ENCODE measurements at regions not wholly inside any gene's neighbourhood (a gene's known extent, or its start where the extent isn't known, plus 50 kb on each side); places are given as distances from the start of the nearest gene placed in this dataset.

DNA sequence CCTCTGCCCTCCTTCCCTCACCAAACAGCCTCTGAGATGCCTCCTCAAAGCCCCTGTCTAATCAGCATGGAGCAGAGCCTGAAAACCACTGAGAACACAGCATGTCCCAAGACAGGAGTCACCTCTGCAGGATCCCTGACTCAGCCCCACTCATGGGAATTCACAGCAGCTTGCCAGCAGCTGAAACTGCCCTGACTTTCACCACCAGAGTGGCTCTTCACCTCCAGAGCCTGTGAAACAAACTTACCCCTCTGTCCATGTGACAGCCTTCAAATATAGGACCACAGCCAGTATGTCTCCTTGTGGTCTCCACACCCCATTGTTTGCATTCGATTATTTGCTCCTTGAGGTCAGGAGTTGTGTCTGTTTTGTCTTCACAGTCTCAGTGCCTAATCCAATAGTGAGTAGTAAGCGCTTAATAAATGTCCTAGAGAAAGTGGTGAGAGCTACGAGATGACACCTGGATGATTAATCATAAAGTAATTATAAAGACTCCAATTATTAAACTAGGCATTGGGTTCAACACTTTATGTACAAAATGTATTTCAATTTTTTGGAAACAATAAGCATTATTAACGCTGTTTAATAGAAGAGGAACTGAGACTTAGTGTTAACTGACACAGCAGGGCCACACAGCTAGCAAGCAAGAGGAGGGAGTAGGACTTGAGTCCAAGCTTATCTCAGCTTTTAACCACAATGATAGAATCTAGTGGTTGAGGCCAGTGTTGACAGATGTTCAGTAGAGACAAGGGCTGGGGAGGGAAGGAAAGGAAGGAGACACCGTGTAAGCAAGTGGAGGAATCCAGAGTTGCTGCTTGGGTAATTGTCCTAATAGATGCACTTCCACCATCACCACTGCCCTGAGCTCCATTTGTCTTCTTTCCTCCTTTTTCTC is 358.7 kb upstream of the TNP1 start:
- peak; percentile 96 for DNase-seq

DNA sequence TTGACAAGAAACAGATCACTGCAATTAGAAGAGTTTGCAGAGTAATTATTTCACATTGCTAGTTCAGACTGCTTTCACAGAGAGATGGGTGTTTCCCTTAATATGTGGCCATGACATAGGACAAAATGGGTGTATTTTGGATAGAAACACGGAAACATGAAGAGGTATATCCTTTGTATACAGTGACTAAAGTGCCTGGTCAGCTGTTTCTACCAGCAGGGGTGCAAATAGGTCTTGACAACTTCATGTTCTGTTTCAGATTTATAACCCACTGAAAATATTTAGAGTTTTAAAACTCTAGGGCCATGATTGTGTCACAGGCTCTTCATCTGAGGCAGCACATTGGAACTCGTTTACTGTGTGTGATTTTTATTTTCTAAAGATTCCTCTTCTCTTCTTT is 357.1 kb upstream of the TNP1 start:
- no peak for DNase-seq

DNA sequence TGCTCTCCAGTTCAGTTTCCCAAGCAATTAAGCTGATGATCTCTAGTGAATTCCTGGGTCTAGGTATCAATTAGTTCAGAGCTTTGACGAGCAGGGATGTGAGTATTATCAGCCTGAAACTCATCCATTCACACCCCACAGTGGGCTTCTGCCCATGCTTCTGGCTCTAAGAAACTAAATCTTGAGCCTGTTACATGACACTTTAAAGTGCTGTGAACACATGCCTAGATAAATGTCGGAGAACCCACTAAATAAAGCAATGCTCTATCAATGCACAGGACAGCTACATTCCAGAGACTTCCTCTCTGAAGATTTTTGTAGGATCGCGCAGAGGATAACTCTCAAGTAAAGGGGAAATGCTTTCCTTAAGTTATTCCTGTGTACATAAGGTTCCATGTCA is 356.5 kb upstream of the TNP1 start:
- no peak for DNase-seq

DNA sequence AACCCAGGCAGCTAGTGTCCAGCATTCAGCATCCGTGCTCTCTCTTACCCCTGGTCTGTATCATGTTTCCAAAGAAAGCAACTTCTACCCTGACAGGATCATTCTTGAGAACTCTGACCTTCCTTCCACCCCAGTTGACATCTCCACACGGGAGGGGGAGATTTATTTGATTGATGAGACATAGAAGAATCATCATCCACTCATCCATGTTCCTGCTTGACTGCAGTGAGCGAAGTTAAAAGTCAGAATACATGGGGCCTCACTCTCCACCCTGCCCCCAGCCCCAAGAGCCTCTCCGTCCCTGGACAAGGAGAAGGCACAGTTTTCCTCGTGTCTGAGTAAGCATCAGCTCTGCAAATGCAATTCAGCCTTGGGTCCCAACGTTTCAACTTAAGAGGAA is 356.0 kb upstream of the TNP1 start:
- no peak for DNase-seq

DNA sequence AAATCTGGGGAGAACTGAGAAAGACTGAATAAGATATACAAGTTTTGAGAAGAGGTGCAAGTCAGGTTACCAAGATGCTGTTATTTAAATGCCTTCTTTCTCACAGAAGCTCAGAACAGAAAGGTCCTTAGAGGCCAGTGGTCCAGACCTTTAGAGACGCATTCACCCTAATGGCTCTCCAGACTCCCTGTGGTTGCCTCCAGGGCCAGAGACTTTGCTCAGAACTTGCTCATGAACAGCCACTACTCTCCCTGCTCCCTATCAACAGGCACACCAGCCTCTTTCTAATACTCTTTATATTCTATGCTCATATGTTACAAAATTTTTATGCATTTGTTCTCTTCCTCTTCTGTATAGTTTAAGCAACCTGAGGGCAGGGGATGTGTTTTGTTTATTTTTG is 349.0 kb upstream of the TNP1 start:
- no peak for DNase-seq

DNA sequence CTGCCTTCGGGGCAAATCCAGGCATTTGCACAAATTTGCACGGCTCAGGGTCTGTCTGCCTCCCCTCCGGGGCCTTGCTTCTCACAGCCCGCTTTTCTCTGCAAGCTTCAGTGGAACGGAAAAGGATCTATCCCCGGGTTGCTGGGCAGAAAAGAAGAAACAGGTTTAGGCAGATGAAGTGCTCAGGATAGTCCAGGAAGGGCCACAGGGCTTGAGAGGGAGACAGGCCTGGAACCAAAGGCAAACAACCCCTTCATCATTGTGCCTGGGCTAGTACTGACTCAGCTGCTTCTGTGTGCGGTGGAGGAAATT is 347.8 kb upstream of the TNP1 start:
- DNase-seq = no peak

DNA sequence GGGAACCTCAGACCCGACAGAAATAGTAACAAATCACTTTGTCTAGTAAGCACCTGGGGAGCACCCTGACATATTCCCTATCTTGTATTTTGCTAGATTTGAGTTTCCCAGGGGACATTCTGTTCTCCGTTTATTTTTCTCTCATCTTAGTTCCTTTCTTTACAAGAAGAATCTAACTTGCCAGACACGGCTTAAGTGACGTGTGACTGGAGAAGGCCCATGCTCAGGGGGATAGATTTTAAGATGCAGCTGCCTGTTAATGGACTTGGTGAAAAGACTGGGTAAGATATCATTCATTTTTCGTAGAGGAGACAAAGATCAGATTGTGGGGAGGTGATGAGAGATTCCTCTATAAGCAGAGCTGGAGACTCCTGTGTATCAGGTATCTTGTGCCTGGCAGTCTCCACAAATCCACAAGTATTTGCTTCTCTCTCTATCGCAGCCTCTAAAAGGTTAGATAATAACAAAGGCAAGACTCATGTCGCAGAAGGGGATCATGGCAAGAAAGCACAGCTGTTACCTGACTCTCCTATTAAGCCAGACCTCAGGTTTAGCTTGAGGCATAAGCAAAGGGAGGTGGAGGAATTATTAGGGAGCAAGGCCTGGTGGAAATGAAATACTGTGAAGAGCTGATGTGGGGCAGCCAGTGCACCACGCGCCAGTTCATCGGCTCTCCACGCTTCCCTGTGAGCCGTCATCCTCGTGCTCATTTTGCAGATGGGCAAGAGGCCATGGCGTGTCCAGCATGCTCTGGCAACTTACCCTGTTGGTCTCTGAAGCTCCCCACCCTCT is 347.2 kb upstream of the TNP1 start:
- no peak for DNase-seq

DNA sequence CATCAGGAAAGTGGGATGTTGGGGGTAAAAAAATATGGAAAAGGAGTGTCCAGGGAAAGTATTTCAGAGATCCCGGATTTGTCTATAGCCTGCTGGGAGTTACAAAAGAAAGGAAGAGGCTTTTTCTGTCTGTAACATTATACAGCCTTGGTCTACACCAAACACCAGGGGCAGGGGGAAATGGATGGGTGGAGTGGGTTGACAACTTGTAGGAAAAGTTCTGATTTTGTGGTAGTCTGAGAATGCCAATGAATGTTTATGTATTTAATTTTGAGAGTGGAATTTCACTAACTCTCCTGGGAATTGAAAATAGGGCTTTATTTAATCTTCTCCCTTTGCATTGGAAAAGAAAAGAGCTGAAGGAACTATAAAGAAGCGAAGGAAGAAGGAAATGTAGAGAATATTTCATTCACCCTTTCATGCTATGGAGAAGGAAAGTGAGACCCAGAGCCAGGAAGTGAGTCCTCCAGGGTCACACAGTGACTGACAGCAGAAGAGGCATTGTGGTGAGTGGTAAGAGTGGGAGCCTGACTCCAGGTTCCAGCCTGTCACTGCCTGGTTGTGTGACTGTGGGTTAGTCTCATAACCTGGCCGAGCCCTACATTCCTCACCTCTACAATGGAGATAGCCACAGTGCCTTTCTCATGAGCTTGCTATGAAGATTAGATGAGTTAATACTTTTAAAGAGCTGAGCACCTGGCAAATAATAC is 346.3 kb upstream of the TNP1 start:
- DNase-seq = no peak

DNA sequence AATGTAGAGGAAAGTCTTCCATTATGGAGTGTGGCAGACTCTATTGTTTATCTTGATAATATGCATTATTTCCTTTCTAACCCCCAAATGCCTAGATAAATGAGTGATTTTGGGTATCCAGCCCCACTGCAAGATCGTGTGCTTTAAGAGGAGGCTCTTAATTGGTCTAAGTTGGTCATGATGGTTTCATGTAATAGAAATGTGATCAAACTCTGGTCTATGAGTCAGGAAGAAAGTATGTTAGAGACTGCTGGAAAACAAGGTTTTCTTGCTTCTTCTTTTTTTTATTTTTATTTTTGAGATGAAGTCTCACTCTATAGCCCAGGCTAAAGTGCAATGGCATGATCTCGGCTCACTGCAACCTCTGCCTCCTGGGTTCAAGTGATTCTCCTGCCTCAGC is 344.5 kb upstream of the TNP1 start:
- DNase-seq = no peak

DNA sequence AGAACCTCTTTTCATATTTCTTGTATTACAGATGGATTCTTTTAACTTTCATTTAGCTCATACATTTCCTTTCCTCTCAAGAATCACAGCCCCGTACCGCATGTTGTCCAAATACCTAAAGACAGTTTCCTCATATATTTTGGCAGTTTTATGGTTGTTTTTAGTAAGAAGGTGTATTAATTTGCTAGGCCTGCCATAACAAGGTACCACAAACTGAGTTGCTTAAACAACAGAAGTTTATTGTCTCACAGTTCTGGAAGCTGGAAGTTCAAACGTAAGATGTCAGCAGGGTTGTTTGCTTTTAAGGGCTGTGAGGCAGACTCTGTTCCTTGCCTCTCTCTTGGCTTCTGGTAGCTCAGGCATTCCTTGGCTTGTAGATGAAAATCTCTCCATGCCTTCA is 343.2 kb upstream of the TNP1 start:
- DNase-seq = no peak

DNA sequence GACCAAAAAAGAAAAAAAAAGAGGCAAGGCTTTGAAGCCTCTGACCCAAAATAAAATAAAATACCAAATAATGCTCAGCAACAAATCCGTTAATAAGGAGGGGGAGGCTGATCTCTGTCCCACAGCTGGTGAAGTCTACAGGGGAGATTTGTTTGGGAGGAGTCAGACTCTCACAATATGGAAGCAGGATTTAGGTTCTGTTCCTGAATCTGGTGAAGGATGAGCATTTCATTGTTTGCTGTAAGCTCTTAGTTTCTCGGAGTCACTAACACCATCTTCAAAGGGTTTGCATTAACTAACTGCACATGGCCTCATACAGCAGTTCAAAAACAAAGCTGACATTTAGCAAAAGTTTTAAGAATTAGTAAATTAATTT is 339.4 kb upstream of the TNP1 start:
- no peak for DNase-seq

DNA sequence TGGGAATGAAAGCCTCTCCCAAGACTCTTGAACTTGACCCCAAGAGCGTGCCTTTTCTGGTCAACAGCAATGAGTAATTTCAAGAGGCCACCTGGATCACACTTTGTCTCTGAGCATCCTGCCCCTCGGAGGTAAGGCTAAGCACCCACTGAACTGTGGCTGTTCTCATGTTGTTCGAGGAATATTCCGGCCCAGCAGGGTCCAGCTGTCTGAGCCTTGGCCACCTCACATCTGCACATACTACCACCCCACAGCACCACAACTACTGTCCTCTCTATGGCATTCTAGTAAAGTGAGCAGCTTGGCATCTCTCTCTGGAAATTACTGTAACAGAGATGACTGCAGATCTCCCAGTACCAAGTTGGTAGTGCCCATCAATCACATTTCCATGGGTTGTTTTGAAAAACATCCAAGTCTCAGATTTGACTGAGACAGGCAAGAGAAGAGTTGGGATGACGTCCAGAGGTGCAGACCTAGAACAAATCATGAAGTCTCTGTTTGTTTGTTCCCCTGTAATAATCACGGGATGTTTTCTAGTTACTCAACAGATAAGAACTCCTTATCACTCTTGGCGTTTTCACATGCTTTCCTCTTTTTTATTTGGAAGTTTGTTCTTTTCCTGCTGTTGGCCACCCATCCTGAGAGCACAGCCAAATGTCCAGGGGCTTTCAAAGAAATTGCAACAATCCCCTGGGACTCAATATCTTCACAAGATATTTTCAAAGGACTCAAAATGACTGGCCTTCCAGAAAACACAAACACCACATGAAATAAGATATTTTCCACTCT is 336.0 kb upstream of the TNP1 start:
- DNase-seq = no peak

DNA sequence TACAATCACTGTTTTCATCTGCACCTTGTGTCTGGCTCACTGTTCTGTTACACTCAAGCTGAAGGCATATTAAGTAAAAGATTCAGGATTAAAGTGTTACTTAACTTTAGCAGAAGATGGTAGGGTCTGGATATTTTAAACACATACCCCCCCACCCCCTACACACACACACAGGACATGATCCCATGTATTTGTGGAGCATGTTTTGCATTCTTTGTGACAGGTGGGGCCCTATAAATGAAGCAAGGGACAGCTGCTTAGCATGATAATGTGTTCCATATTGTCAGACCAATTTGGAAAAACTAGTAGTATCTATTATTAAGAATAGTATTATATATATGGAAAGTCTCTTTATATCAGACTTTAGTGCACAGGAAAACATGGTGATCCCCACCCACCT is 335.2 kb upstream of the TNP1 start:
- no peak for DNase-seq

DNA sequence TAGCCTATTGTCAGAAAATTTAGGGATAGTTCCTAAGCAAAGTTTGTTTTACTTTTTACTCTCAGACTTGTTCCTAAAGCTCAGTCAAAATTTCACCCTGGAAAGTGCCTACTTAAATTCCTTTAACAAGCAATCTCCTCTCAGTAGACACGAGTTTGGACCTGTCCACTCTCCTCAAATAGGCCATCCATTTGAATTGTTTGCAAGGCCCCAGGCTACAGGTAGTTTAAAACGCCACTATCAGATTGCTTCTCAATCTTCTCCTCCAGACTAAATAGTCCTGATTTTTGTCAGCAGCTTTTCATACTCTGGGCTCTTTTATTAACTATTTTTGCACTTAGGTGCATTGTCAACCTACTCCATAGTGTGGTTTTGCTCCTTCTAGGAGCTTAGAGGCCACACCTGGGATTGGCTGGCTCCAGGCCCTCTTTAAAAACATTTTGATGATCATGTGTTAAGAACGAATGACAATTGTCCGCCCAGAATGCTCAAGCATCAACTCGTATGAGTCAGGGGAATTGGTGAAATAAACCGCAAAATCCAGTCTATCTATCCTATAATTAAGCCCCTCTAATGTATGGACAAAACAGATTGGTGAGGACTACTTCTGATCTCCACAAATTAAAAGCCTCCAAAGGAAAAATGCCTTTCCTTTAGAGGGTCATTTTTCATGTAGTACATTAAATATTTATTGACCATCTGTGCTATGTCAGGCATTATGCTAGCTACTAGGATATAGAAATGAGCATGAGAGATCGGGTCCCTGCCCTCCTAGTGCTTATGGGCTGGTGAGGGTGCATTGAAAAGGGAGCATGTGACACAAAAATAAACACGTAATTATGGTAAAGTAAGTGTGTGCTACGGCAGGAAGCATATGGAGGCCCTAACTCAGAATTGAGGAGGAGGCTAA is 333.8 kb upstream of the TNP1 start:
- DNase-seq = no peak

DNA sequence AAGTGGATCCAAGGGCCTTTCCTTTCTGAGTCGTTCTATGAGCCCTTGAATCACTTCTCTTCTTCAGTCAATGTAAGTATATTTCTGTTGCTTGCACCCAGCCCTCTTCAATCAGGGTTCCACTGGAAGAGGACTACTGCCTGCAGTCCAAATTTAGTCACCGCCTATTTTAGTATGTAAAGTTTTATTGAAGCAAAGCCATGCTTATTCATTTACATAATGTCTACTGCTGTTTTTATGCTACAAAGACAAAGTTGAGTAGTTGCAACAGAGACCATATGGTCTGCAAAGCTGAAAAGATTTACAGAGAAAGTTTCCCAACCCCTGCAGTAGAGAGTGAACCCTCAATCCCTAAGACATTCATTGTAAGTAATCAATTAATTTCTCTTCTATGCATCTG is 332.5 kb upstream of the TNP1 start:
- no peak for DNase-seq

DNA sequence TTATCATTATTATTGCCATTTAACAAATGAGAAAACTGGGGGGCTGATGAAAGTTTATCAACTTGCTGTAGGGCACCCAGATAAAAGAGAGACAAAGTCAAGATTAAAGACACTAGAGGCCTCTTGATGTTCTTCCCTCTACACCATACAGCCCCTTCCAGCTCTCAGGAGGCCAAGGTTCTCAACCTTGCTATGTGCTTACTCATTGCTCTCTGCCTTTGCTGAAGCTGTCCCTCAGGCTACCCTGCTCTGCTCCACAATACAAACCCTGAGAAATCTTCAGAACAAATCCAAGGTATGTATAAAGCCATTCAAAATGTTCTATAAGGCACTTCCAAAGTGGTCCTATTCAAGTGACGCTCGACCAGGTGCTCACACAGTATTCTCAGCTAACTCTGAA is 329.9 kb upstream of the TNP1 start:
- no peak for DNase-seq

DNA sequence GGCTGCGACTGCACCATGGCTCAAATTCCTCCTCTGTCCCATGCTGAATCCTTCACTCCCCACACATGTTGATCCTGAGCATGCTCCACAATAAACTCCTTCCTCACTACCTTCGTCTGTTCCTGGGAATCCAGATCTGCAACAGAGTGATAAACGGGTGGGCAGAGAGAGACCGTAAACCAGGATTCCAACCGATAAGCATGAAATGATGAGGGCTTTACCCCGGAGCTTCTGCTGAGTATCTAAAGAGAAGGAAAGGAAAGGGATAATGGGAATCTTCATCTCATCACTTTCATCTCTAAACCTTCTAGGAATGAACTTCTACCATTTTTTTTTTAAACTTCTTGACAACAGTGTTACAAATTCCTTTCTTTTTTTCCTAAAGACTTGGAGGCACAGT is 329.3 kb upstream of the TNP1 start:
- DNase-seq = no peak

DNA sequence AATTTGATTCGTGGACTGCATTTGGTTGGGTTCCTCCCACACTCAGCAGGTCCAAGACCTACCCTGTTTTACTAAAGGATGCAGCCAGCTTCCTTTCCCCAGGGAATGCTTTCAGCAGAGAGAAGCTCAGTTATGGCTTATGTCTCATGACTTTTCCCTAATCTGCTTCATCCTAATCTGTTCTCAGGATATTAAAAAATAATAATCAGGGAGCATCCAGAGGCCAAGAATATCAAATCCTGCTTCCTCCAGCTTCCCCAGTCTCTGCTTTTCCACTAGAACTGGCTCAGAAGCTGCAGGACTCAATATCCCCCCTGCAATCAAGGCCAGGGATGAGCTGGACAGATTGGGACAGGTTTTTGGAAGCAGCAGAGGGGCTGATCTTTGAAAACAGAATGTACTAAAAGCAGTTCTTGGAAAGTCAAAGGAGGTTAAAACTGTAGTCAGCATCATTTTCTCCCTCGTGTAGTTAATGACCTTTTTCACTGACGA is 326.9 kb upstream of the TNP1 start:
- no peak for DNase-seq

DNA sequence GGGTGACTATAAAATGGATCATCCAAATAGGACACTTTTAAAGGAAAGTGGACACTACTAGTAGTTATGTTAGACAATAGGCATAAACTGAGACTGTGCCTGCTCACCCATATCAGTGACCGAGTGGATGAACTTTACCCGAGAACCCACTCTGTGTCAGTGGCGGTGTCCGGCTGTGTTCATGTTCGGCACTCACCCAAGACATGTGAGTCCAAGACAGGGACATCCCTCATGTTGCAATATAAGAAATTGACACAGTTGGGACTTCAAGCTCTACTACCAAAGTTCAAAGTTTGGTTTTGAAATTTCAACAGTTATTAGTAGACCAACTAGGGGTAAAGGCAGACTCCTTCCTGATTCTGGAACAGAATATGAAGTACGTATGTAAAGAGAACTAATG is 326.3 kb upstream of the TNP1 start:
- no peak for DNase-seq

DNA sequence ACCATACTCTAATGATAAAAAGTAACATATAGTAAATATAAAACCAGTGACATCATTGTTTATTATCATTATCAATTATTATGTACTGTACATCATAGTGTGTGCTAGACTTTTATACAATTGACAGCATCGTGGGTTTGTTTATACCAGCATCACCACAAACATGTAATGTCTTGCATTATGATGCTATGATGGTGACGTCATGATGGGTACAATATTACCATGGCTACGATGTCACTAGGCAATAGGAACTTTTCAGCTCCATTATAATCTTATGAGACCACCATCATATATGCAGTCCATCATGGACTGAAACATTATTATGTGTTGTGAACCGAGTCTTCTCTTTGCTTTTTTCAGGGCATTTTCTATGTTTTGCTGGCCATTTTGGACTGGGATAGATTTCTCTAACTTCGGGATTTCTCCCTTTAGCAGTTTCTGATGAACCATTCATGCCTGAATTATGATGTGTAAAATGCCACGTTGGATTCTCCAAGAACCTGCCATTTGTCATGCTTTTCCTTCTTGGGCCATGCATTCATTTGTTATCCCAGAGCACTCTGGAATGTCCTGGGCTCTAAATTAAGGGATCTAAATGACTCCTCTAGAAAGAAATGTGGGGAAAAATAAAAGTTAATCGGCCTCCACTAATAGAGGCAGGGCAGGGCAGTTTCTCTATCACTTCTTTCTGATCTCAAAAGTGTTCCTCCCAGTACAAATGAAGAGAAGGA is 325.6 kb upstream of the TNP1 start:
- DNase-seq = no peak

DNA sequence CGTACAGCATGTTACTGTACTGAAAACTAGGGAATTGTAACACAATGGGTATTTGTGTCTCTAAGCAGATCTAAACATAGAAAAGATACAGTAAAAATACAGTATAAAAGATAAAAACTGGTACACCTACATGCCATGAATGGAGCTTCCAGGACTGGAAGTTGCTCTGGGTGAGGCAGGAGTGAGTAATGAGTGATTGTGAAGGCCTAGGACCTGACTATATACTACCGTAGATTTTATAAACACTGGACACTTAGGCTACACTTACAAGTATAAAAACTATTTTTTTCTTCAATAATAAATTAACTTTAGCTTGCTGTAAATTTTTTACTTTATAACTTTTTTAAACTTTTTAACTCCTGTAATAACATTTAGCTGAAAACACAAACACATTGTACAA is 324.4 kb upstream of the TNP1 start:
- no peak for DNase-seq

All from hematopoietic multipotent progenitor cell treated with erythropoietin and hydrocortisone succinate and interleukin-3 and kit ligand, for 4 days (in vitro differentiated cells).